A673 (cell line): ENCODE measurements at regions not wholly inside any gene's neighbourhood (a gene's known extent, or its start where the extent isn't known, plus 50 kb on each side); places are given as distances from the start of the nearest gene placed in this dataset.

Experiments used
- BruUV-seq: library from RNA; stranded (reverse); fragments of 400-500 nt; replicated peaks from 2 replicates; lab custom pipeline; 2021; lab: Mats Ljungman, UMichigan
- CTCF ChIA-PET: fragments of 300-600 bp; sonication (Branson Sonifier 250); formaldehyde crosslinking; loops from one replicate; lab custom pipeline; 2022; ENCODE audit warnings: antibody characterized with exemption; lab: Charles Lee
- POLR2A ChIA-PET: fragments of 300-600 bp; sonication (Branson Sonifier 250); formaldehyde crosslinking; loops from one replicate; lab custom pipeline; 2022; ENCODE audit warnings: antibody characterized with exemption; ENCODE audit not compliant: low non-redundant PET; lab: Charles Lee
- DNase-seq: peaks from one replicate; pipeline ENCODE4 v3.0.0-alpha.2; 2015; ENCODE audit warnings: low spot score
- H3K27ac ChIP-seq: fragments of 200-600 bp; sonication (generic); 2 replicates; pipeline ENCODE4 v1.5.1; 2016; ENCODE audit warnings: mixed run types, low read depth, mild to moderate bottlenecking, mixed read lengths, antibody characterized with exemption, low read length; ENCODE audit not compliant: poor library complexity, severe bottlenecking
- H3K27me3 ChIP-seq: fragments of 200-600 bp; sonication (generic); replicated peaks from 2 replicates; pipeline ENCODE4 v1.6.1; 2017; ENCODE audit warnings: mixed run types, low read depth, mild to moderate bottlenecking, mixed read lengths, antibody characterized with exemption, low read length; ENCODE audit not compliant: insufficient read depth, poor library complexity
- H3K36me3 ChIP-seq: fragments of 200-600 bp; sonication (generic); 2 replicates; pipeline ENCODE4 v1.6.1; 2016; ENCODE audit warnings: mixed run types, mild to moderate bottlenecking, mixed read lengths, antibody characterized with exemption, low read length; ENCODE audit not compliant: insufficient read depth, poor library complexity, severe bottlenecking
- H3K4me1 ChIP-seq: fragments of 200-600 bp; sonication (generic); 2 replicates; pipeline ENCODE4 v1.6.1; 2017; ENCODE audit warnings: mixed run types, mild to moderate bottlenecking, mixed read lengths, antibody characterized with exemption, low read length; ENCODE audit not compliant: insufficient read depth, poor library complexity, severe bottlenecking
- H3K4me3 ChIP-seq: fragments of 200-600 bp; sonication (generic); 2 replicates; pipeline ENCODE4 v1.5.1; 2016; ENCODE audit warnings: low read depth, mixed run types, mild to moderate bottlenecking, mixed read lengths, low read length; ENCODE audit not compliant: poor library complexity, severe bottlenecking
- H3K9me3 ChIP-seq: fragments of 200-600 bp; sonication (generic); 2 replicates; pipeline ENCODE4 v1.6.1; 2016; ENCODE audit warnings: mixed run types, low read depth, mild to moderate bottlenecking, mixed read lengths, antibody characterized with exemption, low read length; ENCODE audit not compliant: poor library complexity, severe bottlenecking
- EZH2 ChIP-seq: fragments of 200-600 bp; sonication (generic); IDR thresholded peaks from 2 replicates; pipeline ENCODE4 v1.6.1; 2017; ENCODE audit warnings: borderline replicate concordance, low read depth, mild to moderate bottlenecking, mixed read lengths, antibody characterized with exemption, low read length; ENCODE audit not compliant: poor library complexity, severe bottlenecking
- intact Hi-C: fragments of 100-400 bp; cut with micrococcal nuclease; formaldehyde crosslinking; loops from one replicate; pipeline ENCODE4 v1.10.0; 2022; ENCODE audit not compliant: unreplicated experiment
- TF ChIP-seq, protein P1 (sequence below): fragments of 300-800, 200-600 bp; sonication (generic); conservative IDR thresholded peaks from 2 replicates; pipeline ENCODE4 v1.5.1; 2017; ENCODE audit warnings: low read depth, mild to moderate bottlenecking, antibody characterized with exemption, low read length, moderate library complexity, mixed read lengths

DNA sequence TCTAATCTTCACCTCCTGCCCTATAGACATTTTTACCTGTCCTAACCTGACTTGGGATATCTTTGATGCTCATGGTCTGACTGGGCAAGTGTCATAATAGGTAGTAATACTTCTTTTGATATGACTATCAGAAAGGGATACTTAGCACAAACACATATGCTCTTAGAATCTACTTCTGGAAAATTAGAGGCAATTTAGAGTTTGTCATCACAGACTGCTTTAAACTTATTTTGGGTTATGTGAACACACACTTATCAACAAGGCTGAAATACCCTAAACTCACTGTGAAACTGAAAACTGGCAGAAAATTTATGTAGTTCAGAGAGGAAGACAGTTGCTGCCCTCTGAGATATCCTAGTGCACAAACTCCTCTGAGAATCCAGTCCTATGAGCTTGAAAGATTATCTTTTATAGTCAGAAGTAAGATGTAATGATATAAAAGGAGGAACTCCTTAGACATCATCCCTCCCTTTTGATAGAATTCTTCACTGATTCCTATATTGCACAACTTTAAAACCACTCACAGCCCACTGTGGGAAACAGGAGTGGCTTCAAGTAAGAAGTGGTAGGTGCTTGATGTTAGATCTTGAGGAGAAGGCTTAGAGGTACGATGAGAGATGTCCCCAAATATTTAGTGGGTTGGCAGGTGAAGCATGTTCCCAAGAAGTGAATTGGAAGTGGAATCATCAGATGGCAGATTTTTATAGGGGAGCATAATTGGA lies 273.3 kb downstream of the MAN2A1 start:
- intact Hi-C loops = no loop called here
- CTCF ChIA-PET = no interaction called here
- TF ChIP-seq, protein P1, sequence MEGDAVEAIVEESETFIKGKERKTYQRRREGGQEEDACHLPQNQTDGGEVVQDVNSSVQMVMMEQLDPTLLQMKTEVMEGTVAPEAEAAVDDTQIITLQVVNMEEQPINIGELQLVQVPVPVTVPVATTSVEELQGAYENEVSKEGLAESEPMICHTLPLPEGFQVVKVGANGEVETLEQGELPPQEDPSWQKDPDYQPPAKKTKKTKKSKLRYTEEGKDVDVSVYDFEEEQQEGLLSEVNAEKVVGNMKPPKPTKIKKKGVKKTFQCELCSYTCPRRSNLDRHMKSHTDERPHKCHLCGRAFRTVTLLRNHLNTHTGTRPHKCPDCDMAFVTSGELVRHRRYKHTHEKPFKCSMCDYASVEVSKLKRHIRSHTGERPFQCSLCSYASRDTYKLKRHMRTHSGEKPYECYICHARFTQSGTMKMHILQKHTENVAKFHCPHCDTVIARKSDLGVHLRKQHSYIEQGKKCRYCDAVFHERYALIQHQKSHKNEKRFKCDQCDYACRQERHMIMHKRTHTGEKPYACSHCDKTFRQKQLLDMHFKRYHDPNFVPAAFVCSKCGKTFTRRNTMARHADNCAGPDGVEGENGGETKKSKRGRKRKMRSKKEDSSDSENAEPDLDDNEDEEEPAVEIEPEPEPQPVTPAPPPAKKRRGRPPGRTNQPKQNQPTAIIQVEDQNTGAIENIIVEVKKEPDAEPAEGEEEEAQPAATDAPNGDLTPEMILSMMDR = no peak
- TF ChIP-seq EZH2 = no peak
- H3K27me3 ChIP-seq = no peaks in the 10 kb centered on the region
- POLR2A ChIA-PET = no interaction called here
- no peak overlapping the region for H3K4me3 ChIP-seq
- DNase-seq = no peak
- no peak overlapping the region for H3K27ac ChIP-seq
- BruUV-seq = no TSS peak
- H3K4me1 ChIP-seq = peaks cover 13% of the 10 kb centered on the region
- H3K36me3 ChIP-seq = no peaks in the 10 kb centered on the region
- no peaks in the 10 kb centered on the region for H3K9me3 ChIP-seq

DNA sequence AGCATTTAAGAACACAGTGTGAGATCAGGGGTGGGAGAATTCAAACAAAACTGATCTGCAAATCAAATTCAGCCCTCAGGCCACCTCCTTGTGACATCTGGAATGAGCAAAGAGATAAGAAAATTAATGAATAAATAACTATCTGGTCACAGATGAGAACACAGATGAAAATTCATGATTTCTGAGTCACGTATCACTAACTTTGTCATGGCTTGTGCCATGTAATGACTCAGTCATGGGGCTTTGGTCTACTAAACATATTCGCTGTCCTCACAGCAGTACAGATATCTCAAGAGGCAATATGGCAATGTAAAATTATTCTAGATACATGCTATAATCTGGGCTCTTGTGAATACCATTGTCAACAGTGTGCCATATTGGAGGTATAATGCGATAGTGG lies 274.4 kb downstream of the MAN2A1 start:
- H3K27ac ChIP-seq = no peak overlapping the region
- BruUV-seq = no TSS peak
- no peak for TF ChIP-seq EZH2
- TF ChIP-seq, protein P1 = no peak
- peak; percentile 10 for DNase-seq
- no peaks in the 10 kb centered on the region for H3K27me3 ChIP-seq
- peaks cover 13% of the 10 kb centered on the region for H3K4me1 ChIP-seq
- H3K4me3 ChIP-seq = no peak overlapping the region
- ChIA-PET POLR2A (no interaction called here), CTCF (no interaction called here)
- intact Hi-C loops = no loop called here
- H3K36me3 ChIP-seq = no peaks in the 10 kb centered on the region
- H3K9me3 ChIP-seq = no peaks in the 10 kb centered on the region

DNA sequence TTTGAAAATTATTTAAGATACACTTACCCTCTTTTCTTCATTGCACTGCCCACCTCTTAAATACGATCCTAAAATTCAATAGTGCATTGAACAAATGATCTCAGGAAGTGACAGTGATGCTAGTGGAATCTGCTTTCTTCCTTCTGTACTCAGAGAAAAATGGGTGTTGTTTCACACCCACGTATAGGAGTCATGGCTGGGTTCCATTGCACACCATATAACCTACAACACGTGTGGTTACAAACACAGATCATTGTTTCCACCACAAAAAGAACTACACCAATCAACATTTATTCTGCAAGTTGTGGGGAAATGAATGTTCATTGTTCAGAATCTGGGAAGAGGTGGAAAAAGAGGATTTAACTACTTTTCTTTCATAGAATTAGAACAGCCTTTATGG lies 275.9 kb downstream of the MAN2A1 start:
- TF ChIP-seq, protein P1 = no peak
- TF ChIP-seq EZH2 = no peak
- H3K27me3 ChIP-seq = no peaks in the 10 kb centered on the region
- no peak overlapping the region for H3K4me3 ChIP-seq
- peaks cover 10% of the 10 kb centered on the region for H3K4me1 ChIP-seq
- intact Hi-C loops = no loop called here
- no peak for DNase-seq
- BruUV-seq = no TSS peak
- ChIA-PET CTCF (no interaction called here), POLR2A (no interaction called here)
- H3K27ac ChIP-seq = no peak overlapping the region
- no peaks in the 10 kb centered on the region for H3K36me3 ChIP-seq
- H3K9me3 ChIP-seq = no peaks in the 10 kb centered on the region
